A673 (cell line): ENCODE measurements at regions not wholly inside any gene's neighbourhood (a gene's known extent, or its start where the extent isn't known, plus 50 kb on each side); places are given as distances from the start of the nearest gene placed in this dataset.

Experiments used
- BruUV-seq: library from RNA; stranded (reverse); fragments of 400-500 nt; replicated peaks from 2 replicates; lab custom pipeline; 2021; lab: Mats Ljungman, UMichigan
- CTCF ChIA-PET: fragments of 300-600 bp; sonication (Branson Sonifier 250); formaldehyde crosslinking; loops from one replicate; lab custom pipeline; 2022; ENCODE audit warnings: antibody characterized with exemption; lab: Charles Lee
- POLR2A ChIA-PET: fragments of 300-600 bp; sonication (Branson Sonifier 250); formaldehyde crosslinking; loops from one replicate; lab custom pipeline; 2022; ENCODE audit warnings: antibody characterized with exemption; ENCODE audit not compliant: low non-redundant PET; lab: Charles Lee
- DNase-seq: peaks from one replicate; pipeline ENCODE4 v3.0.0-alpha.2; 2015; ENCODE audit warnings: low spot score
- H3K27ac ChIP-seq: fragments of 200-600 bp; sonication (generic); 2 replicates; pipeline ENCODE4 v1.5.1; 2016; ENCODE audit warnings: mixed run types, low read depth, mild to moderate bottlenecking, mixed read lengths, antibody characterized with exemption, low read length; ENCODE audit not compliant: poor library complexity, severe bottlenecking
- H3K27me3 ChIP-seq: fragments of 200-600 bp; sonication (generic); replicated peaks from 2 replicates; pipeline ENCODE4 v1.6.1; 2017; ENCODE audit warnings: mixed run types, low read depth, mild to moderate bottlenecking, mixed read lengths, antibody characterized with exemption, low read length; ENCODE audit not compliant: insufficient read depth, poor library complexity
- H3K36me3 ChIP-seq: fragments of 200-600 bp; sonication (generic); 2 replicates; pipeline ENCODE4 v1.6.1; 2016; ENCODE audit warnings: mixed run types, mild to moderate bottlenecking, mixed read lengths, antibody characterized with exemption, low read length; ENCODE audit not compliant: insufficient read depth, poor library complexity, severe bottlenecking
- H3K4me1 ChIP-seq: fragments of 200-600 bp; sonication (generic); 2 replicates; pipeline ENCODE4 v1.6.1; 2017; ENCODE audit warnings: mixed run types, mild to moderate bottlenecking, mixed read lengths, antibody characterized with exemption, low read length; ENCODE audit not compliant: insufficient read depth, poor library complexity, severe bottlenecking
- H3K4me3 ChIP-seq: fragments of 200-600 bp; sonication (generic); 2 replicates; pipeline ENCODE4 v1.5.1; 2016; ENCODE audit warnings: low read depth, mixed run types, mild to moderate bottlenecking, mixed read lengths, low read length; ENCODE audit not compliant: poor library complexity, severe bottlenecking
- H3K9me3 ChIP-seq: fragments of 200-600 bp; sonication (generic); 2 replicates; pipeline ENCODE4 v1.6.1; 2016; ENCODE audit warnings: mixed run types, low read depth, mild to moderate bottlenecking, mixed read lengths, antibody characterized with exemption, low read length; ENCODE audit not compliant: poor library complexity, severe bottlenecking
- EZH2 ChIP-seq: fragments of 200-600 bp; sonication (generic); IDR thresholded peaks from 2 replicates; pipeline ENCODE4 v1.6.1; 2017; ENCODE audit warnings: borderline replicate concordance, low read depth, mild to moderate bottlenecking, mixed read lengths, antibody characterized with exemption, low read length; ENCODE audit not compliant: poor library complexity, severe bottlenecking
- intact Hi-C: fragments of 100-400 bp; cut with micrococcal nuclease; formaldehyde crosslinking; loops from one replicate; pipeline ENCODE4 v1.10.0; 2022; ENCODE audit not compliant: unreplicated experiment
- TF ChIP-seq, protein P1 (sequence below): fragments of 300-800, 200-600 bp; sonication (generic); conservative IDR thresholded peaks from 2 replicates; pipeline ENCODE4 v1.5.1; 2017; ENCODE audit warnings: low read depth, mild to moderate bottlenecking, antibody characterized with exemption, low read length, moderate library complexity, mixed read lengths

DNA sequence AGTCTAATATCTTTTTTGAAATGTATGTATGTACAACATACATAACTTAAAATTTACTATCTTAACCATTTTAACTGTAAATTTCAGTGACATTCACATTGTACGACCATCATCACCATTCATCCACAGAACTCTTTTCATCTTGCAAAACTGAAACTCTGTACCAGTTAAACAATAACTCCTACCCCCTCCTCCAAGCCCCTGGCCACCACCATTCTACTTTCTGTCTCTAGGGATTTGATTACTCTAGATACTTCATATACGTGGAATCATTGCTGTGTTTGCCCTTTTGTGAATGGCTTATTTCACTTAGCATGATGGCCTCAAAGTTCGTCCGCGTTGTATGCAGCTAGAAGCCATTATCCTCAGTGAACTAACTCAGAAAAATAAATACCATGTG lies 217.0 kb downstream of the METTL4 start:
- Histone ChIP-seq H3K9me3 (no peaks in the 10 kb centered on the region), H3K4me1 (no peaks in the 10 kb centered on the region), H3K36me3 (no peaks in the 10 kb centered on the region), H3K27me3 (peaks cover 21% of the 10 kb centered on the region), H3K27ac (no peak overlapping the region), H3K4me3 (no peak overlapping the region)
- POLR2A ChIA-PET: no interaction called here
- intact Hi-C loops: loop anchor here (10.0 kb wide), 1 partner anchor 59 kb away; no protein-coding TSS in a partner anchor
- no peak for DNase-seq
- TF ChIP-seq, protein P1, sequence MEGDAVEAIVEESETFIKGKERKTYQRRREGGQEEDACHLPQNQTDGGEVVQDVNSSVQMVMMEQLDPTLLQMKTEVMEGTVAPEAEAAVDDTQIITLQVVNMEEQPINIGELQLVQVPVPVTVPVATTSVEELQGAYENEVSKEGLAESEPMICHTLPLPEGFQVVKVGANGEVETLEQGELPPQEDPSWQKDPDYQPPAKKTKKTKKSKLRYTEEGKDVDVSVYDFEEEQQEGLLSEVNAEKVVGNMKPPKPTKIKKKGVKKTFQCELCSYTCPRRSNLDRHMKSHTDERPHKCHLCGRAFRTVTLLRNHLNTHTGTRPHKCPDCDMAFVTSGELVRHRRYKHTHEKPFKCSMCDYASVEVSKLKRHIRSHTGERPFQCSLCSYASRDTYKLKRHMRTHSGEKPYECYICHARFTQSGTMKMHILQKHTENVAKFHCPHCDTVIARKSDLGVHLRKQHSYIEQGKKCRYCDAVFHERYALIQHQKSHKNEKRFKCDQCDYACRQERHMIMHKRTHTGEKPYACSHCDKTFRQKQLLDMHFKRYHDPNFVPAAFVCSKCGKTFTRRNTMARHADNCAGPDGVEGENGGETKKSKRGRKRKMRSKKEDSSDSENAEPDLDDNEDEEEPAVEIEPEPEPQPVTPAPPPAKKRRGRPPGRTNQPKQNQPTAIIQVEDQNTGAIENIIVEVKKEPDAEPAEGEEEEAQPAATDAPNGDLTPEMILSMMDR: no peak
- no peak for TF ChIP-seq EZH2
- CTCF ChIA-PET: no interaction called here
- no TSS peak for BruUV-seq

DNA sequence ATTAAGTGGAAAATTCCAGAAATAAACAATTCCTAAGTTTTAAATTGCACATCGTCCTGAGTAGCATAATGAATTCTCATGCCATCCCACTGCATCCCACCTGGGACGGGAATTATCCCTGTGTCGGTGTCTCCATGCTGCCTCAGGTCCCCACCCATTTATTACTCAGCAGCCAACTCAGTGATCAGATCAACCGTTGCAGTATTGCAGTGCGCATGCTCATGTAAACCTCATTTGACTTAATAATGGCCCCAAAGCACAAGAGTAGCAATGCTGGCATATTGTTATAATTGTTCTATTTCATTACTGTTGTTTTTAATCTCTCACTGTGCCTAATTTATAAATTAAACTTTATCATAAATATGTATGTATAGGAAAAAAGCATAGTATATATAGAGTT lies 214.4 kb downstream of the METTL4 start:
- Histone ChIP-seq H3K4me1 (no peaks in the 10 kb centered on the region), H3K4me3 (no peak overlapping the region), H3K27ac (no peak overlapping the region), H3K36me3 (no peaks in the 10 kb centered on the region), H3K27me3 (peaks cover 29% of the 10 kb centered on the region), H3K9me3 (no peaks in the 10 kb centered on the region)
- no TSS peak for BruUV-seq
- ChIA-PET POLR2A (no interaction called here), CTCF (no interaction called here)
- TF ChIP-seq EZH2: no peak
- TF ChIP-seq, protein P1: no peak
- DNase-seq: no peak
- intact Hi-C loops: loop anchor here (10.0 kb wide), 1 partner anchor 62 kb away; no protein-coding TSS in a partner anchor

DNA sequence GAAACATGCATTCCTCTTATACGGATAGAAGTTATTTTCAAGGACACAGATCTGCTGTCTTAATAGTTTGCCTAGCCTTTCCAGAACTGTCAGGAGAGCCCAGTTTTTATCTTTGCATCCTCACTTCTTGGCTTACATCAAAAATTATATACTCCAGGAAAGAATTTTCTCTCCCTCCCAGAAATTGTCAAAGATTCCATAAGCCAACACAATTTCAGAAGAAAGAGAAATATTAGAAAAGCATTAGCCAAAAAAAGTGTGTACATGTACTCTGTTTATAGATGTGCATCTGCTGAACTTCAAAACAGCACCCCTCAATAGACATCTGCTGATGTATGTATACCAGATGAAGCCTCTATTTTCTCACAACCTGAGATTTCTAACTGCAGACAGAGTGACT lies 210.4 kb downstream of the METTL4 start:
- no peak for DNase-seq
- intact Hi-C loops: no loop called here
- ChIA-PET CTCF (no interaction called here), POLR2A (no interaction called here)
- H3K4me1 ChIP-seq: no peaks in the 10 kb centered on the region
- H3K36me3 ChIP-seq: no peaks in the 10 kb centered on the region
- BruUV-seq: no TSS peak
- H3K27me3 ChIP-seq: peaks cover 32% of the 10 kb centered on the region
- TF ChIP-seq EZH2: no peak
- TF ChIP-seq, protein P1: no peak
- H3K9me3 ChIP-seq: no peaks in the 10 kb centered on the region
- H3K4me3 ChIP-seq: no peak overlapping the region
- no peak overlapping the region for H3K27ac ChIP-seq
